Tongue (tissue), 1 donor: ENCODE measurements at regions not wholly inside any gene's neighbourhood (a gene's known extent, or its start where the extent isn't known, plus 50 kb on each side); places are given as distances from the start of the nearest gene placed in this dataset.
A peak's percentile ranks its signal among the peaks of the same experiment; 100 is the strongest.
"Not testable (repeated sequence)": the region's sequence is repeated elsewhere in the genome, so short reads cannot be mapped to it uniquely, and the experiment has no call there.

ENCODE experiments used
- DNase-seq: peaks from one replicate; pipeline ENCODE4 v3.0.0-alpha.2; 2015

DNA sequence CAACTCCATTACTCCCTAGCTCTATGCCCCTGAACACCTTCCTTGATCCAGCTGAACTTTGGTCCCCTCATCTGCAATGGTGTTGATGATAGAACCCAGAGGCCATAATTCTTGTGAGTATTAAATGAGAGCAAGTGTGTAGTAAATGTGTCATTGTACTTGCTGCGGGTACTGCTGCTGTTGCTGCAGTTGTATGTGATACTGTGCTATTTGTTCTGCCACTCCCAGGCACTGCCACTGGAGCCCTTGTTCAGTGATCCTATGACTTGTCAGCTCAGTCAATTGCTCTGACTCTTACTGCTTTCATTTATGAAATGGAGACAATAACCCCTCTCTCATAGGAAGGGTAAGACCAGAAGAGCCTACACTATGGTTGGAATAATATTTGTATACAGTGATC lies 136.9 kb upstream of the PLGLB2 start:
- not testable (repeated sequence) for DNase-seq

DNA sequence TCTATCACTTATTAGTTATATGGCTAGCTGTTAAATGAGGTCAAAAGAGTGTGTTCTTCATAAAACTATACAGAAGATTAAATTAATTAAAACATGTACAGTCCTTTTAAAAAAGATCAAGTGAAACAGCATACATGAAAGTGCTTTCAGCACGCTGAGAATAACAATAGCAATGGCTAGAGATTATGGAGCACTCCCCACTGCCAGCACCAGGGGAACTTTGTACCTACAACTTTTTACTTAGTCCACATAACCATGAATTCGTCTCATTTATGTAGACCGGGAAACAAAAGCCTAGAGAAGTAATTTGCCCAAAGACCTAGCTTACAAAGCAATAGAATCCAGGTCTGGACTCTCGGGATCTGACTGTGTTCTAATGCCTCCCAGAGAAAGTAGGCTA lies 136.5 kb upstream of the PLGLB2 start:
- not testable (repeated sequence) for DNase-seq

DNA sequence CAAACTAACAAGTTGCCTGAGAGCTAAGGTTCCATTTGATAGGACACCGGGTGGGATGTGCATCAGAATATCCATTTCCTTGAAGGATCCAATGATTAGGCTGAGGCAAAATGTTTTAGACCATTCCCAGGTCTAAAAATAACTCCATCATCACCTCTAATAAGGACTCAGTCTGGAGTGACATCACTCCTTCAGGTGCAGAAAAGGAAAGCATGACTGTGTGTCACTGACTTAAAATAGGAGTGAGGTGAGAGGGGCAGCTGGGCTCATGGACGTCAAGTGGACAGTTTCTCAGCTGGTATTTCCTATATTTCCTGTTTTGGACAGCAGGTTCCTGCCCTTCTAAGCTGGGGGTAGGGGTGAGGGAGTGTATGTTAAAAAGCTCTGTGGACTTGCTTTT lies 135.9 kb upstream of the PLGLB2 start:
- not testable (repeated sequence) for DNase-seq

DNA sequence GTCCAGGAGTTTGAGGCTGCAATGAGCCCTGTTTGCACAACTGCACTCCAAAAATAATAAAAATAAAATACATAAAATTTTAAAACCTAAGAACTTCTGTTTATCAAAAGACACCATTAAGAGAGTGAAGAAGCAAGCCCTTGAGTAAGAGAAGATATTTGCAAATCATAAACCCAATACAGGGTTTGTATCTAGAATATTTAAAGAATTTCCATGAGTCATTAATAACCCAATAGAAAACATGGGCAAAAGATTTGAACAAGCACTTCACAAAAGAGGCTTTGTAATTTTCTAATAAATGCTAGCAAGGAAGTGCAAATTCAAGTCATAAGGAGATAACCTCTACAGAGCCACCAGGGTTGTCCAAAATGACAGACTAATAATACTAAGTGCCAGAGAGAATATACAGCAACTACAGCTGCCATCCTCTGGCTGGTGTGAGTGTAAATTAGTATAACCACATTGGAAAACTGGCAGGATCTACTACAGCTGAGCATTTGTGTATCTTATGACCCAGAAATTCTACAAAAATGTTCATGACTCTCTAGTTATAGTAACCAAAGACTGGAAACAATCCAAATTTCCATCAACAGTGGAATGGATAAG lies 133.0 kb upstream of the PLGLB2 start:
- not testable (repeated sequence) for DNase-seq

DNA sequence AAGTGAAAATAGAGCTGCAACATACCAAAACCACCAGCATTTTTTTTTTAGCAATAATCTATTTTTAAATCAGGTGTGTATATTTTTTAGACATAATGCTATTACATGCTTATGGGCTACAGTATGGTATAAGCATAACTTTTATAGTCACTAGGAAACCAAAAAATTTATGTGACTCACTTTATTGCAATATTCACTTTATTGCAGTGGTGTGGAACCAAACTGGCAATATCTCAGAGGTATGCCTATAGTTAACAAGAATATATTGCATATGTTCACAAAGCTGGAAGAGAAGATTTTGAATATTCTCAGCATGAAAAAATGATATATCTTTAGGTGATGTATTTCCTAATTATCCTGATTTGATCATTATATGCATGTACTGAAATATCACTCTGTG lies 128.8 kb upstream of the PLGLB2 start:
- DNase-seq: not testable (repeated sequence)

DNA sequence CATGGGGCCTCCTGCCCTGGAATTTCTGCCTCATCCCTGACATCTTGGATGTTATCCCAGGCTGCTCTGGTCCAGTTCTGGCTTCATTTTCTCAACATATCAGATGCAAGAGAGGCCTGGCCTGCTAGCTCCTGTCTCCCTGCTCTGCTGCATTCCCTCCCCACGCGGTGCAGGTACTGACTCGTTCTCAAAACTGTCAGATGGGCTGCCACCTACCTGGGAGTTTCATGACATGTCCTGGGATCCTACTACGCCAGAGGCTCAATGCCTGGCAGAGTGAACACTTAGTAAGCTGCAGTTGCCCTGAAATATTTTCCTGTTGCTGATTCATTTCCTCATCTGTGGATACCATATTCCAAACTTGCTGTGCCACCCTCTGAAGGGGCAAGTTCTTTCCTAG lies 126.7 kb upstream of the PLGLB2 start:
- DNase-seq: not testable (repeated sequence)

DNA sequence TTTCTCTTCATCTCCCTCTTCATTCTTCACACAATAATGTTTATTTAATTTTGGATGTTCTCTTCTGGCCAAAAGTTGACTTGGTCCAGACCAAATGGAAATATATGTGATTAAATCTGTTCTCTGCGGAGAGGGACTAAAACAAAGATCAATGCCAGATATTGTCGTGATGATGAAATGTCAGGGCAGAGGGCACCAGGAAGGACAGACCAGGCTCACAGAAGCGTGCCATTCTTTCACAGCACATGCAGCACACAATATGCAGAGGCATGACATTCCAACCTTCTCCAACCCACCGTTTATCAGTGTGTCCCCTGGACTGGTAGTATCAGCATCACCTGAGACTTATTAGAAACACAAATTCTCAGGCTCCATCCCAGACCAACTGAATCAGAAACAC lies 125.2 kb upstream of the PLGLB2 start:
- DNase-seq: not testable (repeated sequence)

DNA sequence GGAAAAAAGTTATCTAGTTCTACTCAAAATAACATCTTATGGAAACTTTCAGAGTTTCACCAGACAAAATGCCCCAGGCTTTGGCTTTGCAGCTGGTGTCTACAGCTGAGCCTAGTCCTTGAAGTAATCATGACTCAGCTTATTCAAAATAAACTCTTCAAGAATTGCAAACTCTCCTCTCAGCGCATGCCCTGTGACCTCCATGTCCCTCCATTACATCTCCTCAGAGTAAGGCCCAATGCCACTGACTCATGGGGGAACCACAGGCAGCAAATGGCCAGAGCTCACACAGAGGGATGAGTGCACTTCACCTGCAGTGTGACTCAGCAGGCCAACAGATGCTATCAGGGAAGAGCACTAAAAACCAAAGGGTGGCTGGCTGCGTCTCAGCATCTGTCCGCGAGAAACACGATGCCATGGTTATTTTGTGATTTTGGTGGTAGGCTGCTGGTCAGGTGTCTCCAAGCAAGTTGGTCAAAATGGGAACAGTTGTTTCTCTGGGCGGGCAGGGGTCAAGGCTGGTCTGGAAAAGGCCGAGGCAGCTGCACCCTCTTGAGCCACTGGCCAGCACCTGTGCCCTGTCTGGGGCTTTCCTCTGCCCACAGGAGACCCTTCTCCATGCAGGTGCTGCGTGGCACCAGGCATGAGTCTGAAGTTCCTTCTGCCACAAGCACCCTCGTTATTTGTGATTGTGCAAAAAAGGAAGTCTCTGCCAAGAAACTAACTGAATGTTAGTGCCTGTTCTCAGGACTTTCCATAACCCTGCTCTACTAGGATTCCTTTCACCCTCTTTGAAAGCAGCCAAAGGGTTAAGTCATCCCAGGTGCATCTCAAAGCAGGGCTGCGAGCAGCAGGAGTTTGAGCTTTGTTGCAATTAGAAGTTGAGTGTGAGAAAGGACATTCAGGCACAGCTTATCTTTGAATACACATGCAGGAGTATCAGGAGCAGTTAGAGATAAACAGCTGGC lies 118.1 kb upstream of the PLGLB2 start:
- DNase-seq: not testable (repeated sequence)

DNA sequence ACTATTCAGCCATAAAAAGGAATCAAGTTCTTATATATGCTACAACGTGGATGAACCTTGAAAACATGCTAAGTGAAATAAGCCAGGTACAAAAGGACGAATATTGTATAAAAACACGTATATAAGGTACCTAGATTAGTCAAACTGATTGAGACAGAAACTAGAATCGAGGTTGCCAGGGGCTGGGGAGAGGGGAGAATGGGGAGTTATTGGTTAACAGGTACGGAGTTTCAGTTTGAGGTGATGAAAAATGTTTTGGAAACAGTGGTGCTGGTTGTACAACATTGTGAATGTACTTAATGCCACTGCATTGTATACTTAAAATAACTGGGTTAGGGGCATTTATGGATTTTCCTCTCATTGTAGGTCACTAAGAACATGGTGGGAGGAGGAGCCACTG lies 117.0 kb upstream of the PLGLB2 start:
- not testable (repeated sequence) for DNase-seq

DNA sequence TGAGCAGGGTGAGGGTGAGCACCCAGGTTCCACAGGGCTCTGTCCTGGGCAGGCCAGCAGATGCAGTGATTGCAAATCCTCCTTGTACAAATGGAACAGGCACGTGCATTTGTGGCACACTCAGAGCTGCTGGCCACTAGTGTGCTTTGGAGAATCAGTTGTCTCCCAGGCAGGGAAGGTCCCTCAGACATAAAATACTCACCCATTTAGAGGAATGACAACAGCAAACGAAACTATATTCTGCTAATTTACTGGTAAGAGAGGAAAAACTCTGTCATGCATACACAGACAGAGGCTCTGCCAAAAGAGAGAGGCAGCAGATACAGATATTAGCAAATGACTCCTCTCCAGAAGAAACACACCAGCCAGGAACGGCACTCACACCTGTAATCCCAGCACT lies 116.5 kb upstream of the PLGLB2 start:
- not testable (repeated sequence) for DNase-seq

DNA sequence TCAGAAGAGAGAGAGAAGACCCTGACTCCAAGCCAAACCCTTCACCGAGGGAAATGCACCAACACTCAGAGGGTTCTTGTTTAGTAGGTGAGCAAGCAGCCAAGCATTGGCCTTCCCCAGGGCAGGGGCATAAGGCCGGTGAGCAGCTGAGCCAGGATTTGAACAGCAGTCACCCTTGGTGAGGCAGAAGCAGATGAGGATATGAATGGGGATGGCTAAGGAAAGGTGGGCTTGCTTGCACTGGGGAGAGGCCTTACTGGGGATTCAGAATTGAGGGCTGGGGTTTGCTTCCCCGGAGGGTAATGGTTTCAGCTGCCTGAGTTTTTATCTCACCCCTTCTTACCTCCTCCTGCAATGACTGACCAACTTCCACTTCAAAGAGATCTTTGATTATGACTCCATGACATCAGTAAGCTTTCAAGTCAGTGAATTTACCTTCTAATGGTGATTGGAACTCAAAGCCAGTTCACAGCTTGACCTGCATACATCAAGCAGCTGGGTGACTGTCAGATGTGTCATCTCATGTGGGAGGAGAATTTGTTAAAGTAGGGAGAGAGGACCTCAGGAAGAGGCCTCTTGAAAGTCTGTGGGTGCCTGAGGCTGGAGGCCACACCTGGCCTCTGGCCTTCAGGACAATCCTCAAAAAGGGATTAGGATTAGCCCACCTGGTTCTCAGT lies 114.5 kb upstream of the PLGLB2 start:
- not testable (repeated sequence) for DNase-seq

DNA sequence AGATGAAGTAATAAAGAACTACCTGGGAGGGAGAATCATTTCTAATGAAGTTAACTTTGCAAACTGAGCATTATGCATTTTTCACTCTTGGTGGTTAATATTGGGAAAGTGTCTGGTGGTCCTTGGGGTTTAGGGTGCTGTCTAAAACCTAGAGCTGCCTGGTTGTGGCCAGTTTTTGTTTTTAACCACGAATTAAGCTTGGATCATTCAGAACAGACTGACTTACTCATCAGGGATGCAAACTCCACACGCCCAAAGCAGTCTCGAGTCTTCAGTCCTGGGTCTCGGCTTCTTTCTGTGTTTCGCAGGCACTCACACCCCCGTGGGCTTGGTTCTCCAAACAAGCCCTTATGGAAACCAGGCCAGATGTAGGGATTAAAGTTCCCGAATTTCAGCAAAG lies 113.8 kb upstream of the PLGLB2 start:
- DNase-seq: not testable (repeated sequence)

DNA sequence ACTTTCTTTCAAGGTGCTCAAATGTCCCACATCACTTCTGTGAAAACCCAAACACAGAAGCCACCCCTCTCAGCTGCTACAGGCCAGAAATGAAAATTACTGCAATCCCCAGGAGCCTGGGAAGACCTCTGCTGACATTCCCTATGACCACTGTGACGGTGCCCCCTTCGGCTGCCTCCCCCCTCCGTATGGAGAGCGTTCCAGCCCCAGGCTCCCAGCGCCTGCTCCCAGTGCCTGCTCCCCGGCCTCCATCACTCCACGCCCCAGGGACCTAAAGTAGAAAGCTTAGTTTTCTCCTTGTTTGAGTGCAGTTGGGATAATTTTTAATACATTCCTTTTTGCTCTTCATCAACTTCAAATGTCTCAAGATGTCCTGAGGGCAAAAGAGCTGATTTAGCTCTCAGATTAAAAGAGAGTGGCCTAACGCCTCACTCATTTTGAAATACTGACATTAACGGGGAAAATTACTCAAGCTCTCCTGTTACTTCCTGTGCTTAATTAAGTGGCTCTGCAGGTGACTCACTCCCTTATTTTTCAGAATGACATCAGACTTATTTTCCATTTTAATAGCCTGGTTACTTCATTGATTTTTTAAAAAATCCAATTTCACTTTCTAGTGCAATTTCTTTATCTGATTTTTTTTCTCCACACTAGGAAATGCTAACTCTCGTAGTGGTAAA lies 112.8 kb upstream of the PLGLB2 start:
- not testable (repeated sequence) for DNase-seq

DNA sequence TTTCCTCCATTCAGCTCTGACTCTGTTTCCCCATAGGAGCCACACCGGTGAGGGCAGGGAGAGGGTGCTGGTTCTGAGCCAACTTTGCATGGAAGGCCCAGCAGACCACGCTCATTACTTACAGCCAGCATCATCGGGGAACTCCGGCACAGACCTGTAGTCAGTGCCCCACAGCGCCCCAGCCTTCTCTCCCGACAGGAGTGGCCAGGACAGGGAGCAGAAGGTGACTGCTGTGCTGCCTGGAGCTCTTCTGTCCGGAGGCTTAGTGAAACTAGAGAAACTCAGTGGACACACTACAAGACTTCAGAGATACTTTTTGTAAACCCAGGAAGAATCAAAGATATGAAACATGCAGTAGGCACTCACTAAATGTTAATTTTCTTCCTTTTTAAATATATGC lies 111.6 kb upstream of the PLGLB2 start:
- not testable (repeated sequence) for DNase-seq

DNA sequence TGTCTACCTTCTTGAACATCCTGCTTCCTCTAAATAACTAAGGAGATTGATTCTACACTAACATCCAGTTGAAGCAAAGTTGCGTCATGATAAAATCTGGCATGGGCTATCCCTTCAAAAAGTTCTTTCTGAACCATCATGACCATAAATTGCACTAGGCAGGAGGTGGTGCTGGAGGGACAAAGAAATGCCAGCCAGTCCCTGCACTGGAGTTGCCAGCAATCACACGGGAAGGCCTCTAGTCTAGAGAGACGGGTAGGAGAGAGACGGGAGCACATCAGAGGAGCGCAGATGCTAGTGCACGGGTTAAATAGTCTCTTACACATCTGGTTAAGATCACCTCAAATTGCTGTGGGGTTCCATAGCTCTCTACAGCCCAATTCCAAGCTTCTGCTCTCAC lies 111.2 kb upstream of the PLGLB2 start:
- DNase-seq: not testable (repeated sequence)

DNA sequence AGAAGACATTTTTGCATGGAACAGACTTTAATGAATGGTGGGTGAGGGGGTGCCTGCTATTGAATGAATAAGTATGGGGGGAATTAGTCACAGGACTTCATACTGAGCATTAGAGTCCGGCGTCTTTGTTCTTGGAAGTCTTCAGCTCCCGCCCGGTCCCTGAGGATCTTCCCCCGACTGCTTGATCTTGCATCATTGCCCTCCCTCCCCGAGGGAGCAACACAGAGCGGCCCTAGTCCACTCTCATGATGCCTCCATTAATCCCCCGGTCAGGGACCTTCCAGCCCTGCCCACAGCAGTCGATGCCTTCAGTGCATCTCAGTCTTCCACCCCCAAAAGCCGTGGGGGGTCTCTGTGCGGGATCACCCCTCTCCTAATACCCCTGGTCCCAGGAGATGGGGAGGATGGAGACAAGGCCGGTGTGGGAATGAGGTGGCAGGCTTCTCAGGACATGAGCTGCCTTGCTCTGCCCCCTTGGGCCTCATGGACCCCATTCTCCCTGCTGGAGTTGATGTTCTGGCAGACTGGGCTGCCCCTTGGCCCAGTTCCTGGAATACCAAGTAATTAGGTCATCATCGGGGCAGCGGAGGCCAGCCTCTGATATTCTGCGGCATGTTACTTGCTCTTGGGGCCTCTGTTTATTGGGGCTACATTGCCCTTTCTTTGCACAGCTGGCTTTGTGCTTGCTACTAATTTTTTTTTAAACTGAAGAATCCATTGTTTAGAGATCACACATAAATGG lies 110.5 kb upstream of the PLGLB2 start:
- peak; percentile 8 for DNase-seq

DNA sequence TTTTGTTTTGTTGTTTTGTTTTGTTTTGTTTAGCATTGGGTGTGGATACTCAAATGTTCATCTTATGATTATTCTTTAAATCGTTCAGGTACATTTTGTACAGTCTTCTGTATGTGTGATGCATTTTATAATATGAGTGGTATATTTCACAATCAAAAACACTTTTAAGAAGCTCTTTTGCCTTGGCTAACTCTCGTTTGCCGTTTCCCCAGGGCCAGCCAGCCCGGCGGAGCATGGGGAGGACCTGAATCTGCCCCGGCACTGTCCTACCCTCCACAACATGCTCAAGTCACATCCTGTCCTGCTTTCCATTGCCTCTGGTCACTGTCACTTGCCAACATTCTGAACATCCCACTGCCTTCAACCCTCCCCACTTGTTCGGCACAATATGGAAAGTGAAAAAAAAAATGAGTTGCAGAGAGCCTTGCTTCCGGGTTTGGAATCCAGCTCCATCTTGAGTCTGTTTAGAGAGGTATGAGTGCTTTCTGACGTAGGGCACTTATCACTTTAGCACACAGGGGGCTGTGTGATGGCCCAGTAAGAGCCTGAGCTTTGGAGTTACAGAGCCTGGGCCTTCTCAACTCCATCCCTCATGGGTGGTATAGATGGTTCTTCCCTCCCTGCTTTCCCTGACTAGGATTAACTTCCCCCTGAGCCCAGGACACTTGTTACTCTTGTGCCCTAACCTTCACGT lies 109.6 kb upstream of the PLGLB2 start:
- DNase-seq: not testable (repeated sequence)

DNA sequence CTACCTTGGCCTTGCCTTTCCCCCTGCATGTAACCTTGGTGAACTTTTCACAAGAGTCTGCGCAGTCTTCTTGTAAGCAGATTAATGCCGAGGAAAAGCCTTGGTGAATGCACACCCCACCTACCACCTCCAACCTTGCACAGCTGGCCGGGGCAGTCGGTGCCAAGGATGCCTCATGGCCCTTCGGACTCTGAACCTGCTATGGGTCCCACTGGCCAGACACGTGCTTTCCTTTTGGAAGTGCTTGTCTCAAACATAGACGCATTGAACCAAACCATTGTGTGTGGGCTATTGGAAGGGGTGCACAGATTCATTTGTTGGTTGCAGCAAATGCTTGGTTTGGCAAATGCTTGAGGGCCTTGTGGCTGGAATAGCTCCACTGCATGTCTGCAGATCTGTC lies 109.0 kb upstream of the PLGLB2 start:
- DNase-seq: not testable (repeated sequence)

DNA sequence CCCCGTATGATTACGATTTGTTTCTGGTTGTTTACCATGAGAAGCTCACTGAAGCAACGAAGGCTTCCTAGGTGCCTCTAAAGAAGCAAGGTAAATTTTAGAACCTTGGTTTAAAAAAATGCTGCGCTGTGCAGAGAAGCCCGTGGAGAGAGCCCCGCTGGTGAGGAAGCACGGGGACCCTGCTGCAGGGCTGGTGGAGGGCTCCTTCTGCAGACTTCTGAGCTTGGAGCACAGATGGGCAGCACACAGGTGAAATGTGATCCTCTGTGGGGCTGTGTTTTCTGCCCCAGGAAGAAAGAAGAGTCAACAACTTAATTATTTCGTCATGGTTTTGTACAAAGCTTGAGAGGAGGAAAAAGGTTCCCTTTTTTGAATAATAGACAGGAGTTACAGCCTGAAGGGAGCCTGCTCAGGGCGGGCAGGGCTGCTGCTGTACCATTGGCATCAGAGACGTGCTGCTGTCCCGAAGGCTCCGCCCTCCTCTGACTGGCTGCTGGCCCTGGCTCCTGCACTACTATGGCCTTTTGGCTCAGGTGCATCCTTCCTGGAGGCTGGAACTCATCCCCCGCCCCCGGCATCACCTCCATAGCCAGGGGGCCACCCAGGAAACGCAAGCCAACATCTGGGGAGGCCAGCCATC lies 108.0 kb upstream of the PLGLB2 start:
- not testable (repeated sequence) for DNase-seq

DNA sequence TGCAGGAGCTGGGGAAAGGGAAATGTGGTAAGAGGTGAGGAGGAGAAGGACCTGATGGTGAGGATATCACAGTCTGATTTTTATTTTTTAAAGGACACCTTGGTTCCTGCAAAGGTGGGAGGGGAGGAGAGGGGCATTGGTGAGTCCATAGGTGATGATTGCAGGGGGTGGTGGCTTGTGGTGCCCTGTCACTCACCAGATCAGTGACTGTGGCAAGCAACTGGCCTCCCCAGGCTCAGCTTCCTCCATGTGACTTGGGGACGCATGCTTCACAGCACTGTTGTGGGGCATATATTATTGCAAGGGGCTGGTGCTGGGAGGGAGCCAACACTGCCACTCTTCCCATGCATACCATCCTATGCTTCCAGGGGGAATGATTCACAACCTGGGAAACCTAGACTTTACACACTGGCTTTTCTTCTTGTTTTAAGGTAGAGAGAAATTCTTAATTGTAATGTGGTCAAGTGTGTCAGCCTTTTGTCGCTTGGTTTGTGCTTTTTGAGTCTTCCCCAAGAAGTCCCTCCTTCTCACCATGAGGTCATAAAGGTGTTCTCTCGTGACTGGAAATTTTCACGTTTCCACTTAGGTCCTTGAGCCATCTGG lies 106.8 kb upstream of the PLGLB2 start:
- not testable (repeated sequence) for DNase-seq
